ENCODE measurements at regions not wholly inside any gene's neighbourhood (a gene's known extent, or its start where the extent isn't known, plus 50 kb on each side); places are given as distances from the start of the nearest gene placed in this dataset.
A peak's percentile ranks its signal among the peaks of the same experiment; 100 is the strongest.

- H3K36me3 ChIP-seq = no peaks in the 10 kb centered on the region
- no peak for DNase-seq (ENCODE audit: extremely low spot score)
- no peak overlapping the region for H3K27ac ChIP-seq (replicated peaks in 1 of 4)
- H3K4me3 ChIP-seq = no peak overlapping the region
- peaks cover 0 to 7% (median 0%) of the 10 kb centered on the region in 4 donors for H3K4me1 ChIP-seq
- no peaks in the 10 kb centered on the region for H3K27me3 ChIP-seq
- intact Hi-C loops (cut with DNase I) = no loop called here
- no peak for TF ChIP-seq POLR2A (IDR thresholded peaks at IDR 0.05; ENCODE audit: low read depth)
- TF ChIP-seq POLR2AphosphoS5 (IDR thresholded peaks at IDR 0.05) = no peak
- no peak for TF ChIP-seq EP300 (IDR thresholded peaks at IDR 0.05)
- TF ChIP-seq CTCF (IDR thresholded peaks at IDR 0.05) = no peak
- 50% methylated on average over 2 of the region's 2 CpGs for WGBS
- peaks cover 0 to 4% (median 2%) of the 10 kb centered on the region in 4 donors for H3K9me3 ChIP-seq
Measured at GRCh38 chr1:56311766-56312165, 267.6 kb downstream of the PLPP3 start.

- 77% methylated on average over 3 of the region's 3 CpGs for WGBS
- Histone ChIP-seq H3K36me3 (no peaks in the 10 kb centered on the region), H3K27me3 (no peaks in the 10 kb centered on the region), H3K4me3 (no peak overlapping the region), H3K4me1 (peaks cover 0 to 7% (median 0%) of the 10 kb centered on the region in 4 donors), H3K27ac (replicated peaks in 1 of 4) (no peak overlapping the region), H3K9me3 (peaks cover 0 to 4% (median 2%) of the 10 kb centered on the region in 4 donors)
- peak; percentile 55 for DNase-seq (ENCODE audit: extremely low spot score)
- no peak for TF ChIP-seq POLR2A (IDR thresholded peaks at IDR 0.05; ENCODE audit: low read depth)
- no peak for TF ChIP-seq POLR2AphosphoS5 (IDR thresholded peaks at IDR 0.05)
- TF ChIP-seq EP300 (IDR thresholded peaks at IDR 0.05) = no peak
- no peak for TF ChIP-seq CTCF (IDR thresholded peaks at IDR 0.05)
- intact Hi-C loops (cut with DNase I) = no loop called here
Measured at GRCh38 chr1:56310945-56311344, 268.4 kb downstream of the PLPP3 start.

- Histone ChIP-seq H3K36me3 (no peaks in the 10 kb centered on the region), H3K27ac (replicated peaks in 1 of 4) (no peak overlapping the region), H3K9me3 (peaks cover 0 to under 1% (median 0%) of the 10 kb centered on the region in 4 donors), H3K4me1 (peaks cover 0 to 7% (median 0%) of the 10 kb centered on the region in 4 donors), H3K4me3 (no peak overlapping the region), H3K27me3 (no peaks in the 10 kb centered on the region)
- no peak for TF ChIP-seq POLR2A (IDR thresholded peaks at IDR 0.05; ENCODE audit: low read depth)
- no peak for TF ChIP-seq POLR2AphosphoS5 (IDR thresholded peaks at IDR 0.05)
- intact Hi-C loops (cut with DNase I) = no loop called here
- 52% methylated on average over 1 of the region's 1 CpG for WGBS
- DNase-seq (ENCODE audit: extremely low spot score) = peak; percentile 60
Measured at GRCh38 chr1:56309065-56309464, 270.3 kb downstream of the PLPP3 start.

GRCh38 chr1:56304975-56305374 lies 274.4 kb downstream of the PLPP3 start:
- intact Hi-C loops (cut with DNase I) = no loop called here
- no peaks in the 10 kb centered on the region for H3K27me3 ChIP-seq
- H3K9me3 ChIP-seq = no peaks in the 10 kb centered on the region
- H3K4me3 ChIP-seq = no peak overlapping the region
- H3K36me3 ChIP-seq = no peaks in the 10 kb centered on the region
- TF ChIP-seq POLR2A (IDR thresholded peaks at IDR 0.05; ENCODE audit: low read depth) (no peak), EP300 (IDR thresholded peaks at IDR 0.05) (no peak), POLR2AphosphoS5 (IDR thresholded peaks at IDR 0.05) (no peak), CTCF (IDR thresholded peaks at IDR 0.05) (no peak)
- 88% methylated on average over 4 of the region's 4 CpGs for WGBS
- no peak overlapping the region for H3K27ac ChIP-seq (replicated peaks in 1 of 4)
- H3K4me1 ChIP-seq = peaks cover 0 to 7% (median 0%) of the 10 kb centered on the region in 4 donors
- DNase-seq (ENCODE audit: extremely low spot score) = no peak

GRCh38 chr1:56303805-56304204 lies 275.6 kb downstream of the PLPP3 start:
- no peak for TF ChIP-seq EP300 (IDR thresholded peaks at IDR 0.05)
- Histone ChIP-seq H3K27ac (replicated peaks in 1 of 4) (no peak overlapping the region), H3K27me3 (no peaks in the 10 kb centered on the region), H3K4me1 (no peaks in the 10 kb centered on the region), H3K36me3 (no peaks in the 10 kb centered on the region), H3K4me3 (no peak overlapping the region), H3K9me3 (no peaks in the 10 kb centered on the region)
- intact Hi-C loops (cut with DNase I) = no loop called here
- 94% methylated on average over 1 of the region's 1 CpG for WGBS
- peak; percentile 90 for DNase-seq (ENCODE audit: extremely low spot score)

GRCh38 chr1:56302878-56303277 lies 276.5 kb downstream of the PLPP3 start:
- Histone ChIP-seq H3K36me3 (no peaks in the 10 kb centered on the region), H3K27ac (replicated peaks in 1 of 4) (no peak overlapping the region), H3K4me1 (no peaks in the 10 kb centered on the region), H3K9me3 (no peaks in the 10 kb centered on the region), H3K27me3 (no peaks in the 10 kb centered on the region), H3K4me3 (no peak overlapping the region)
- no peak for TF ChIP-seq EP300 (IDR thresholded peaks at IDR 0.05)
- TF ChIP-seq POLR2AphosphoS5 (IDR thresholded peaks at IDR 0.05) = no peak
- TF ChIP-seq POLR2A (IDR thresholded peaks at IDR 0.05; ENCODE audit: low read depth) = no peak
- no peak for TF ChIP-seq CTCF (IDR thresholded peaks at IDR 0.05)
- DNase-seq (ENCODE audit: extremely low spot score) = no peak
- intact Hi-C loops (cut with DNase I) = no loop called here
- 80% methylated on average over 2 of the region's 2 CpGs for WGBS
